ENCODE measurements at regions not wholly inside any gene's neighbourhood (a gene's known extent, or its start where the extent isn't known, plus 50 kb on each side); places are given as distances from the start of the nearest gene placed in this dataset.

DNA sequence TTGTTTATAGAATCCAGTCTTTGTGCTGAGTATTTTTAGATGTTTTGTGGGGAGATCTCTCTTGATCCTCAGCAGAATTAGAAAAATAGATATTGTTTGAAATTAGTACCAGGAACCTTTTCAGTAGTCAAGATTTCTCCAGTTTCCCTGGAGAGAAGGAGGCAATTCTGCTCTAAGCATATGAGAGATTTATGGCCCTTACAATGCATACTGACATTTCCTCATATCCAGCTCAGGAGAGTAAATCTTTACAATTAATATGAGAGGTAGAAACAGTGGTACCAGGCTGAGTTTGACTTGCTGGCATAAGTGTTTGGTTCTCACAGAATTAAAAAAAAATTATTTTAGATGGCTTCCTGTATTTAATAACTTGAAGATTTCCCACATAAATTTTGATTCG lies 239.1 kb upstream of the SGO1 start:
- no peak overlapping the region for H3K4me3 ChIP-seq (ENCODE audit: low read depth, poor library complexity, severe bottlenecking)
- WGBS, 2 donors: 83 to 98% methylated on average over 1 of the region's 1 CpG
- no peak for TF ChIP-seq POLR2A (IDR thresholded peaks at IDR 0.05)
- TF ChIP-seq, protein P1, sequence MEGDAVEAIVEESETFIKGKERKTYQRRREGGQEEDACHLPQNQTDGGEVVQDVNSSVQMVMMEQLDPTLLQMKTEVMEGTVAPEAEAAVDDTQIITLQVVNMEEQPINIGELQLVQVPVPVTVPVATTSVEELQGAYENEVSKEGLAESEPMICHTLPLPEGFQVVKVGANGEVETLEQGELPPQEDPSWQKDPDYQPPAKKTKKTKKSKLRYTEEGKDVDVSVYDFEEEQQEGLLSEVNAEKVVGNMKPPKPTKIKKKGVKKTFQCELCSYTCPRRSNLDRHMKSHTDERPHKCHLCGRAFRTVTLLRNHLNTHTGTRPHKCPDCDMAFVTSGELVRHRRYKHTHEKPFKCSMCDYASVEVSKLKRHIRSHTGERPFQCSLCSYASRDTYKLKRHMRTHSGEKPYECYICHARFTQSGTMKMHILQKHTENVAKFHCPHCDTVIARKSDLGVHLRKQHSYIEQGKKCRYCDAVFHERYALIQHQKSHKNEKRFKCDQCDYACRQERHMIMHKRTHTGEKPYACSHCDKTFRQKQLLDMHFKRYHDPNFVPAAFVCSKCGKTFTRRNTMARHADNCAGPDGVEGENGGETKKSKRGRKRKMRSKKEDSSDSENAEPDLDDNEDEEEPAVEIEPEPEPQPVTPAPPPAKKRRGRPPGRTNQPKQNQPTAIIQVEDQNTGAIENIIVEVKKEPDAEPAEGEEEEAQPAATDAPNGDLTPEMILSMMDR (IDR thresholded peaks at IDR 0.05): no peak
- intact Hi-C loops (cut with DNase I; ENCODE audit: low total_unique reads): no loop called here
- no peak for DNase-seq (ENCODE audit: low spot score in 2 of 2)

DNA sequence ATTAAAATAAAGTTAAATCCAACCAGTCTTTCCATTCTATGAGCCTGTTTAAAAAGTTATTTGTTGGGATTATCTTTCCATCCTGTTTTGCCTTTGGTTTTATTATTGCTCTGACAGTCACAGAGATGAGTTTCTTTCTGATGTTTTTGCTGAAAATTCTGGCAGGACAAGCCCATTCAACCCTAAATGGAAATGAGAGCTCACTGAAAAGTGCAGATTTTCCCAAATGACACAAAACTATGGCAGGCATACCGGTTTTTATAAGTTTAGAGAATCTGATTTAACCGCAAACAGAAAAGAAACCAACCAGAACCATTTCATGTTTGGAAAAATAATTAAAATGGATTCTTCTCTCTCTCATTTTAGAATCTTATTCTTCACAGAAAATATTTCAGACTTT lies 238.1 kb upstream of the SGO1 start:
- TF ChIP-seq, protein P1 (IDR thresholded peaks at IDR 0.05): no peak
- no peak for TF ChIP-seq POLR2A (IDR thresholded peaks at IDR 0.05)
- 65 to 71% methylated on average over 2 of the region's 2 CpGs for WGBS, 2 donors
- intact Hi-C loops (cut with DNase I; ENCODE audit: low total_unique reads): no loop called here
- H3K4me3 ChIP-seq (ENCODE audit: low read depth, poor library complexity, severe bottlenecking): no peak overlapping the region
- no peak for DNase-seq (ENCODE audit: low spot score in 2 of 2)

DNA sequence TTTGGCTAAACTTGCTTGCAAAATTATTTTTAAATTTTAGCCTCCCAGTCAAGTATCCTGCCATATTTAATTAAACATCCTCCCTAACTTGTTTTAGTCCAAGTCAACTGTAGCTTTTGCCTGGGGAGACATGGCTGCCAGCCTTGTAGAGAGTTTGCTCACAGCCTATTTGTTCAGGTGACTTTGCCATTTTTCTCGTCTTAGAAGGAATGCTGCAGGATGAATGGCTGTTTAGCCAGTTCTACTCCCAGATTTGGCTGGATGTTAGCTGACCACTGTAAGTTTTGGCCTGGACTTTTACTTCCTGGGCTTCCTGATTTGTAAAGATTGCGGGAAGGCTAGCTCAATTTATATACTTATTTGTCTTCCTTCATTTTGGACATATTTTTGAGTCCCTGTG lies 236.4 kb upstream of the SGO1 start:
- H3K4me3 ChIP-seq (ENCODE audit: low read depth, poor library complexity, severe bottlenecking): no peak overlapping the region
- DNase-seq (ENCODE audit: low spot score in 2 of 2): no peak
- intact Hi-C loops (cut with DNase I; ENCODE audit: low total_unique reads): no loop called here
- 79 to 82% methylated on average over 2 of the region's 2 CpGs for WGBS, 2 donors
- TF ChIP-seq, protein P1 (IDR thresholded peaks at IDR 0.05): no peak
- TF ChIP-seq POLR2A (IDR thresholded peaks at IDR 0.05): no peak

DNA sequence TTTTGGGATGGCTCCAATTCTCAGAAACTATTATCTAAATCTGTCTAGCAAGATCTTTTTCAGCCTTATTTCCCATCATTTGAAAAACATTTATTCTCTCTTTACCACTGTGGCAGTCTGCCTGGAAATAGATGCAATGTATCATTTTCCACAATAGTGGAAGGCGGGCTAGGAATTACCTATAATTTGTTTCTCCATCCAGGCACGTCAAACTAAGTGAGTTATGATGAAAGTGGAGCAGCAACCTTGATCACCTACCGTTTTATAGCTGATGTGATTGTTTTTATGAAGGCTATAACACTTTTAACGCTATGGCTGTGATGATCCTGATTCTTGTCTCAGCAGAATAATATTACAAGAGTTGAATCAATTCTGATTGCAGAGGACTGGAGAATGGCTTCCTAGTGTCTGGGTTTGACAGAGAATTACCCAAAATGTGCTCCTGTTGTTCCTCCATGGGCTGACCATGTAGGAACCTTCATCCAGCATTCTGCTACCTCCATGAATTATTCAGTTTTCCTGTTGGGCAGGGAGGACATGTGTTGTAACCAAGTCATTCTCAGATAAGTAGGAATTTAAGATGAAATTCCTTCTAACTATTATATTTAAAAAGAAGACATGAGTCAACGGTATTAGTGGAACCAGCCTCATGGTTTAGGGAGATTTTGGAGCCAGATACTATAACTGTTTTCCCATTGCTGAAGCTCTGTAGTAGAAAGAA lies 231.5 kb upstream of the SGO1 start:
- 85% methylated on average over 5 of the region's 5 CpGs for WGBS, 2 donors
- intact Hi-C loops (cut with DNase I; ENCODE audit: low total_unique reads): no loop called here
- no peak for TF ChIP-seq POLR2A (IDR thresholded peaks at IDR 0.05)
- TF ChIP-seq, protein P1 (IDR thresholded peaks at IDR 0.05): no peak
- H3K4me3 ChIP-seq (ENCODE audit: low read depth, poor library complexity, severe bottlenecking): no peak overlapping the region
- no peak for DNase-seq (ENCODE audit: low spot score in 2 of 2)

DNA sequence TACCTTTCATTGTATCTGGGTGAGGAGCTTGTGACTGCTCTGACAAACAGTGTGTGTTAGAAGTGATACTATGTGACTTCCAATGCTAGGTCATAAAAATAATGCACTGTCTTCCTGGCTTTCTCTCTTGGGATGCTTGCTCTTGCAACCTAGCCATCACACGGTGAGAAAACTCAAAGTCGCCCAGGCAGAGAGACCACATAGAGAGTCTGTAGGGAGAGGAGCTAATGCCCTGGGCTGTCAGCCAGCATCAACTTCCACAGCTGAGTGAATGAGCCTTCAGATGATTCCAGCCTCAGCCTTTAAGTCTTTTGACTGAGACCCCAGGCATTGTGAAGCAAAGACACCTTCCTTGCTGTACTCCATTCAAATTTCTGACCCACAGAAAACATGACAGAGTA lies 220.6 kb upstream of the SGO1 start:
- no peak for DNase-seq (ENCODE audit: low spot score in 2 of 2)
- intact Hi-C loops (cut with DNase I; ENCODE audit: low total_unique reads): no loop called here
- no peak overlapping the region for H3K4me3 ChIP-seq (ENCODE audit: low read depth, poor library complexity, severe bottlenecking)
- TF ChIP-seq POLR2A (IDR thresholded peaks at IDR 0.05): no peak
- TF ChIP-seq, protein P1 (IDR thresholded peaks at IDR 0.05): no peak
- WGBS, 2 donors: 52 to 70% methylated on average over 2 of the region's 2 CpGs

DNA sequence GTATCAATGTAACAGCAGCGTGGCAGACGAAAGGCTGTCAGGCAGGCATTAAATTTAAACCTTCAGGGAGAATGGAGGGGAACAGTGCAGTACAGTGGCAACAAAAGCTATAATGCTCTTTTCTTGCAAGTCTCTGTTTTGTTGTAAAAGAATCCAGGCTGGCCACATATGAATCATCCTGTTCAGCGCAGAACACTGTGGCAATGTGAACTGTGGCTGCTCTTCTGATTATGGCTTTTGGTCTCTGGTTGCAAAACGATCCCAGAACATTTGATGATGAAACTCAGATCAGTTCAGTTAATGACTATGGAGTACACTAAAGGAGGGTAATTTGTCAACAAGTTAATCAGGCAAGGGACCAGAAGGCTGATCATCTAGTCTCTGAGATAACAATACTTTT lies 219.7 kb upstream of the SGO1 start:
- H3K4me3 ChIP-seq (ENCODE audit: low read depth, poor library complexity, severe bottlenecking): no peak overlapping the region
- no peak for TF ChIP-seq POLR2A (IDR thresholded peaks at IDR 0.05)
- TF ChIP-seq, protein P1 (IDR thresholded peaks at IDR 0.05): no peak
- intact Hi-C loops (cut with DNase I; ENCODE audit: low total_unique reads): no loop called here
- DNase-seq (ENCODE audit: low spot score in 2 of 2): peak in 1 of 2 donors; percentile 22
- WGBS, 2 donors: 56 to 67% methylated on average over 4 of the region's 4 CpGs
